ENCODE measurements at regions not wholly inside any gene's neighbourhood (a gene's known extent, or its start where the extent isn't known, plus 50 kb on each side); places are given as distances from the start of the nearest gene placed in this dataset.

- H3K27me3 ChIP-seq (ENCODE audit: control insufficient read depth in 3 of 3, insufficient read depth in 3 of 3, low read length in 3 of 3) = peaks cover 62 to 92% (median 80%) of the 10 kb centered on the region in 3 donors
- no peak overlapping the region for H3K9ac ChIP-seq (ENCODE audit: low read depth in 1 of 3, low read length in 3 of 3)
- no peak overlapping the region for H3K27ac ChIP-seq (ENCODE audit: low read depth, low read length)
- no peaks in the 10 kb centered on the region for H3K36me3 ChIP-seq (ENCODE audit: control insufficient read depth in 3 of 3, insufficient read depth in 3 of 3, low read length in 3 of 3)
- no peaks in the 10 kb centered on the region for H3K4me1 ChIP-seq (ENCODE audit: control insufficient read depth in 3 of 3, insufficient read depth in 3 of 3, low read length in 3 of 3)
- H3K9me3 ChIP-seq (ENCODE audit: control insufficient read depth in 3 of 3, low read length in 3 of 3) = no peaks in the 10 kb centered on the region
- H3K4me3 ChIP-seq (ENCODE audit: low read length in 3 of 3) = no peak overlapping the region
Observed at GRCh38 chr17:49908782-49909714, 59.9 kb upstream of the DLX4 start.

DNA sequence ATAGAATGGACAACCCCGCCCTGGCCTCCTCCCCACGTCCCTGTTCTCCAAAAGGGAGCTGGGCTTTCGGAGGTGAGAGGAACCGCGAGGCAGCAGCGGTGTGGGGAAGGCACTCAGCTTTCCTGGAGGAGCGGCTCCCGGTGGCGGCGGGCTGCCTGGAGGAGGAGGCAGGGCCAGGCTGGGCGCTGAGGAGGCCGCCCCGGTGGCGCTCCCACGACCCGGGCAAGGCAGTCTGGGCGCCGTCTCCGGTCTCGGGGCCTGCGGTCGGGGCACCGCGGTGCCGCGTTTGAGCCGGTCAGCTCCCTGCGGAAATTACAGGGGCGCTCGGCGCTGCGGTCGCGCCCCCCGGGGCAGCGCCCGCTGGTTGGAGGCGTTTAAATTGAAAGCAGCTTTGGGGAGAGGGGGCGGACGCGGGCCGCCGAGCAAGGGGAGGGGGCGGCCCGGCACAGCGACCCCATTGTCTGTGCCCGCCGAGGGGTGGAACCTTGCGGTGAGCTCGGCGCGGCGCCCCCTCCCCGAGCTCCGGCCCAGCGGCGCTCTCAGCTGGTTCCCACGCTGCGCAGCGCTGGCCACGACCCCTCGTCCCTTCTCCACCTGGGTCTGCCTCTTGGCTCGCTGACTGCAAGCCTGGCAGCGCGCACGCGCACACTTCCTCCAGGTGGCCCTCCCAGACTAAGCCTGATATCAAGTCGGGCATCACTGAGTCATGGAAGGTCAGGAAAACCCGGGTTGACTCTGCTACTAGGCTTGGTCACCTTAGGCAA is 58.7 kb upstream of the DLX4 start:
- Histone ChIP-seq H3K27me3 (ENCODE audit: control insufficient read depth in 3 of 3, insufficient read depth in 3 of 3, low read length in 3 of 3) (peaks cover 61 to 84% (median 76%) of the 10 kb centered on the region in 3 donors), H3K27ac (ENCODE audit: low read depth, low read length) (no peak overlapping the region), H3K4me1 (ENCODE audit: control insufficient read depth in 3 of 3, insufficient read depth in 3 of 3, low read length in 3 of 3) (peaks cover 0 to 2% (median 0%) of the 10 kb centered on the region in 3 donors), H3K9ac (ENCODE audit: low read depth in 1 of 3, low read length in 3 of 3) (no peak overlapping the region), H3K36me3 (ENCODE audit: control insufficient read depth in 3 of 3, insufficient read depth in 3 of 3, low read length in 3 of 3) (no peaks in the 10 kb centered on the region), H3K4me3 (ENCODE audit: low read length in 3 of 3) (no peak overlapping the region), H3K9me3 (ENCODE audit: control insufficient read depth in 3 of 3, low read length in 3 of 3) (no peaks in the 10 kb centered on the region)

DNA sequence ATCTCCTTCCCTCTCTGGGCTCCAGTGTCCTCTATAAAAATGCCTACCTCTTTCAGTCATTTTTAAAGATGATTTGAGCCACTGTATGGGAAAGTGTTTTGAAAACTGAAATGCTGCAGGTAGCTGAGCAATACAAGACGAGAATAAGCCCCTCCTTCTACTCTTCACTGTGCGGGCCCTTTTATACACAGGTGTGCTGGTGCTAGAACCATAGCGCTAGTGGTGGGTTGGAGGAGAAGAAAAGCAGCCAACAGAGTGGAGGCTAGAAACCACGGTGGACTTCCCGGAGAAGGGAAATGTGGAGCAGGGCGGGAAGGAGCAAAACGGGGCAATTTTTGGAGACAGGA is 58.2 kb upstream of the DLX4 start:
- peaks cover 0 to 2% (median 0%) of the 10 kb centered on the region in 3 donors for H3K4me1 ChIP-seq (ENCODE audit: control insufficient read depth in 3 of 3, insufficient read depth in 3 of 3, low read length in 3 of 3)
- H3K36me3 ChIP-seq (ENCODE audit: control insufficient read depth in 3 of 3, insufficient read depth in 3 of 3, low read length in 3 of 3) = no peaks in the 10 kb centered on the region
- peaks cover 57 to 83% (median 78%) of the 10 kb centered on the region in 3 donors for H3K27me3 ChIP-seq (ENCODE audit: control insufficient read depth in 3 of 3, insufficient read depth in 3 of 3, low read length in 3 of 3)
- no peak overlapping the region for H3K27ac ChIP-seq (ENCODE audit: low read depth, low read length)
- no peak overlapping the region for H3K9ac ChIP-seq (ENCODE audit: low read depth in 1 of 3, low read length in 3 of 3)
- no peaks in the 10 kb centered on the region for H3K9me3 ChIP-seq (ENCODE audit: control insufficient read depth in 3 of 3, low read length in 3 of 3)
- H3K4me3 ChIP-seq (ENCODE audit: low read length in 3 of 3) = no peak overlapping the region

DNA sequence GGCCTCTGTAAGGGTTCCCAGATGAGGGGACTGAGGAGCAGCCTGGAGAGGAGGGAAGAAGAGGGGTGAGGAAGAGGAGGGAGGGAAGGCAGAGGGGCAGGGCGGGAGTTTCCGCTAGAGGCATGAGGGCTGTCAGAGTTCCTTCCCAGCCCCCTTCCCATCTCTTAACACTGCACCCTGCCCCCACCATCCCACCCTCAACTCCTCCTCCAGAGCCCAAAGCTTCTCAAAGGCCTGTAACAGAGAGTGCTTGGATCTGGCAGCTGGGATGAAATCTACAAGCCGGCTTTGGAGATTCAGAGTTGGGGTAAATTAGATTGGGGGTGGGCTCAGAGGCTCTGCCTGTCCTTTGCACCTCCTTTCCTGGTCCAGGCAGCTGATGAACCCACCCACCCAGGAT is 57.3 kb upstream of the DLX4 start:
- Histone ChIP-seq H3K9ac (ENCODE audit: low read depth in 1 of 3, low read length in 3 of 3) (no peak overlapping the region), H3K27ac (ENCODE audit: low read depth, low read length) (no peak overlapping the region), H3K27me3 (ENCODE audit: control insufficient read depth in 3 of 3, insufficient read depth in 3 of 3, low read length in 3 of 3) (peaks cover 52 to 85% (median 77%) of the 10 kb centered on the region in 3 donors), H3K4me1 (ENCODE audit: control insufficient read depth in 3 of 3, insufficient read depth in 3 of 3, low read length in 3 of 3) (peaks cover 0 to 2% (median 0%) of the 10 kb centered on the region in 3 donors), H3K4me3 (ENCODE audit: low read length in 3 of 3) (no peak overlapping the region), H3K9me3 (ENCODE audit: control insufficient read depth in 3 of 3, low read length in 3 of 3) (no peaks in the 10 kb centered on the region), H3K36me3 (ENCODE audit: control insufficient read depth in 3 of 3, insufficient read depth in 3 of 3, low read length in 3 of 3) (no peaks in the 10 kb centered on the region)

DNA sequence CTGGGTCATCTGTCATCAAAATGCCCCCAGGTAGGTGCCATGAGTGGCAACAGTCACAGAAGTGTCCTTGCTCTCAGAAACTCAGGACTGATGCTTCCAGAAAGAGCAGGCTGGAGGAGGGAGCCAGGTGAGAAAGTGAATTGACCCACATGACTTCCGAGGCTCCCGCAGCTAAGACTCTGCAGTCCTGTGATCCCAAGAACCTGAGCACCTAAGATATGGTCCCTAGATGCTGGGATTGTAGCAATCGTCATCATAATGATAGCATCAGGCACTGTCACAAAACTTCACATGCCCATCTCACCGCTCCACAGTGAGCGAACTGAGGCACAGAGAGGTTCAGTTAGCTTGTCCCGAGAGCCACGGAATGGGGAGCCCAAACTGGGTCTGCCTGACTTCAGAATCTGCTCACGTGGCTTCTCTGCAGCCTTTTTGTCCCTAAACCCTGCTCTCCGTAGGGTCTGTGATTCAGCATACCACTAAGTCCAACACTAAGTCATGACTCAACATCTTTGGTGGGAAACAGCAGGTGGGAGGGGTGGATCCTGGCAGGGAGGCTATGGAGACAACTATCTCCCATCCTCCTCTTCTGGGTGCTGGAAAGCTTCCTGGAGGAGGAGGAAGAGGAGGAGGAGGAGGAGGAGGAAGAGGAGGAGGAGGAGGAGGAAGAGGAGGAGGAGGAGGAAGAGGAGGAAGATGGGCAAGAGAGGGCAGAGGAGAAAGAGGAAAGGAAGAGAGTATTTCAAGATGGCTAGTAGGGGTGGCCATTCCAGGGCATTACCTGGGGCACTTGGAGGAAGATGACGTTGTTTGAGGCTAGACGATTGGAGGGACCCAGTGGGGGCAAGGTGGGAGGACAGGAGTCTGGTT is 55.5 kb upstream of the DLX4 start:
- Histone ChIP-seq H3K27me3 (ENCODE audit: control insufficient read depth in 3 of 3, insufficient read depth in 3 of 3, low read length in 3 of 3) (peaks cover 37 to 71% (median 61%) of the 10 kb centered on the region in 3 donors), H3K9ac (ENCODE audit: low read depth in 1 of 3, low read length in 3 of 3) (no peak overlapping the region), H3K4me3 (ENCODE audit: low read length in 3 of 3) (no peak overlapping the region), H3K9me3 (ENCODE audit: control insufficient read depth in 3 of 3, low read length in 3 of 3) (no peaks in the 10 kb centered on the region), H3K4me1 (ENCODE audit: control insufficient read depth in 3 of 3, insufficient read depth in 3 of 3, low read length in 3 of 3) (peaks cover 0 to 2% (median 0%) of the 10 kb centered on the region in 3 donors), H3K36me3 (ENCODE audit: control insufficient read depth in 3 of 3, insufficient read depth in 3 of 3, low read length in 3 of 3) (no peaks in the 10 kb centered on the region), H3K27ac (ENCODE audit: low read depth, low read length) (no peak overlapping the region)

DNA sequence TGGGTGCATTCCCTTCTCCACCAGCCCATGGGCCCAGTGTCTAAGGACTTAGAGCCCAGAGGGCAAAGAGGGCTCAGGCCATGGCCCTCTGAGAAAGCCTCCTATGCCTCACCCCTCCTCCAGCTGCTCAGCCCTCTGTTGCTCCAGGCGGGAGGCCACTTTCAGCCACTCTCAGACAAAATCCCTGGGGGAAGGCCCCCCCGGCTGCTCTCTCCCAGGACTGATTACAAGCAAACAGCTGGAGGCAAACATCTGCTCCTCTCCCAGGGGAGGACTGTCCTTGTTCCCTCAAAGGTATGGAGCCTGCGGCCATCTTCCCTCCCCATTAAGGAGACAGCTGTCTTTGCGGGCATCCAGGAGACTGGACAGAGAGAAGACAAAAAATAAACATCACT is 54.9 kb upstream of the DLX4 start:
- Histone ChIP-seq H3K27ac (ENCODE audit: low read depth, low read length) (no peak overlapping the region), H3K4me1 (ENCODE audit: control insufficient read depth in 3 of 3, insufficient read depth in 3 of 3, low read length in 3 of 3) (peaks cover 0 to 2% (median 0%) of the 10 kb centered on the region in 3 donors), H3K9me3 (ENCODE audit: control insufficient read depth in 3 of 3, low read length in 3 of 3) (no peaks in the 10 kb centered on the region), H3K4me3 (ENCODE audit: low read length in 3 of 3) (no peak overlapping the region), H3K27me3 (ENCODE audit: control insufficient read depth in 3 of 3, insufficient read depth in 3 of 3, low read length in 3 of 3) (peaks cover 31 to 65% (median 54%) of the 10 kb centered on the region in 3 donors), H3K9ac (ENCODE audit: low read depth in 1 of 3, low read length in 3 of 3) (no peak overlapping the region), H3K36me3 (ENCODE audit: control insufficient read depth in 3 of 3, insufficient read depth in 3 of 3, low read length in 3 of 3) (no peaks in the 10 kb centered on the region)

DNA sequence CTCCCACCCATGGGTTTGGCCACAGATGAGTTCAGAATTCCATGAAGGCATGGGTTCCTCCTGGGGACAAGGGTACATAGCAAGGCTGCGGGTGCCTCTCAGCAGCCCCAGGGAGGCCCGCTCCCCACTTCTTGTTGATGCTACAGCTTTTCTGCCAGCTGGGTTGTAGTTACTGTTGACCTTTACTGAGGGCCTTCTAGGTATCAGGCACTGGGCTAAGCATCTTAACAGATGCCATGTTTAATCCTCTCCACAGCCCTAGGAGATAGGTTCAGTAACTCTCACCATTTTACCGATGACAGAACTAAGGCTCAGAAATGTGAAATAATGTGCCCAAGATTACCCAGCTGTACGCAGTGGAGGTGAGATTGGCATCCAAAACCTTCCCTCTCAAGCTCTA is 54.3 kb upstream of the DLX4 start:
- Histone ChIP-seq H3K9ac (ENCODE audit: low read depth in 1 of 3, low read length in 3 of 3) (no peak overlapping the region), H3K27me3 (ENCODE audit: control insufficient read depth in 3 of 3, insufficient read depth in 3 of 3, low read length in 3 of 3) (peaks cover 25 to 59% (median 49%) of the 10 kb centered on the region in 3 donors), H3K27ac (ENCODE audit: low read depth, low read length) (no peak overlapping the region), H3K4me1 (ENCODE audit: control insufficient read depth in 3 of 3, insufficient read depth in 3 of 3, low read length in 3 of 3) (peaks cover 0 to 2% (median 0%) of the 10 kb centered on the region in 3 donors), H3K4me3 (ENCODE audit: low read length in 3 of 3) (no peak overlapping the region), H3K36me3 (ENCODE audit: control insufficient read depth in 3 of 3, insufficient read depth in 3 of 3, low read length in 3 of 3) (no peaks in the 10 kb centered on the region), H3K9me3 (ENCODE audit: control insufficient read depth in 3 of 3, low read length in 3 of 3) (no peaks in the 10 kb centered on the region)

GRCh38 chr17:49915260-49915659 is 53.7 kb upstream of the DLX4 start:
- no peak overlapping the region for H3K9ac ChIP-seq (ENCODE audit: low read depth in 1 of 3, low read length in 3 of 3)

GRCh38 chr17:49915670-49916069 is 53.3 kb upstream of the DLX4 start:
- peaks cover 17 to 49% (median 39%) of the 10 kb centered on the region in 3 donors for H3K27me3 ChIP-seq (ENCODE audit: control insufficient read depth in 3 of 3, insufficient read depth in 3 of 3, low read length in 3 of 3)
- no peak overlapping the region for H3K4me3 ChIP-seq (ENCODE audit: low read length in 3 of 3)
- no peaks in the 10 kb centered on the region for H3K36me3 ChIP-seq (ENCODE audit: control insufficient read depth in 3 of 3, insufficient read depth in 3 of 3, low read length in 3 of 3)
- H3K4me1 ChIP-seq (ENCODE audit: control insufficient read depth in 3 of 3, insufficient read depth in 3 of 3, low read length in 3 of 3) = peaks cover 0 to 2% (median 0%) of the 10 kb centered on the region in 3 donors
- no peak overlapping the region for H3K27ac ChIP-seq (ENCODE audit: low read depth, low read length)
- no peak overlapping the region for H3K9ac ChIP-seq (ENCODE audit: low read depth in 1 of 3, low read length in 3 of 3)
- H3K9me3 ChIP-seq (ENCODE audit: control insufficient read depth in 3 of 3, low read length in 3 of 3) = no peaks in the 10 kb centered on the region

More at GRCh38 chr17:49915260-49915659, 53.7 kb upstream of the DLX4 start:
- peaks cover 0 to 2% (median 0%) of the 10 kb centered on the region in 3 donors for H3K4me1 ChIP-seq (ENCODE audit: control insufficient read depth in 3 of 3, insufficient read depth in 3 of 3, low read length in 3 of 3)
- peaks cover 21 to 53% (median 43%) of the 10 kb centered on the region in 3 donors for H3K27me3 ChIP-seq (ENCODE audit: control insufficient read depth in 3 of 3, insufficient read depth in 3 of 3, low read length in 3 of 3)
- H3K36me3 ChIP-seq (ENCODE audit: control insufficient read depth in 3 of 3, insufficient read depth in 3 of 3, low read length in 3 of 3) = no peaks in the 10 kb centered on the region
- H3K4me3 ChIP-seq (ENCODE audit: low read length in 3 of 3) = no peak overlapping the region
- no peak overlapping the region for H3K27ac ChIP-seq (ENCODE audit: low read depth, low read length)
- no peaks in the 10 kb centered on the region for H3K9me3 ChIP-seq (ENCODE audit: control insufficient read depth in 3 of 3, low read length in 3 of 3)

All from skeletal muscle tissue (tissue), 3 donors.